Right lobe of liver (tissue), 4 donors: ENCODE measurements at regions not wholly inside any gene's neighbourhood (a gene's known extent, or its start where the extent isn't known, plus 50 kb on each side); places are given as distances from the start of the nearest gene placed in this dataset.

ENCODE experiments used
- CTCF ChIP-seq, 4 donors: fragments of 200-600 bp in 3 of 4; fragments of 450-650 bp in 1 of 4; IDR thresholded peaks; one replicate each; pipeline versions ENCODE4 v1.5.1 to v1.8.0; 2016 to 2022; ENCODE audit warnings: antibody characterized with exemption in 4 of 4, mild to moderate bottlenecking in 2 of 4
- POLR2A ChIP-seq: fragments of 450-650 bp; IDR thresholded peaks from one replicate; pipeline ENCODE4 v1.6.1; 2017; ENCODE audit warnings: antibody characterized with exemption, mild to moderate bottlenecking
- donor health status: DM: no; HTN: no; CAD: no.
- donor health status: DM: no; HTN: no; CAD: no.
- donor health status: DM: no; HTN: yes; CAD: no.

GRCh38 chr12:88790231-88790630 is 210.0 kb upstream of the KITLG start:
- TF ChIP-seq CTCF (IDR thresholded peaks at IDR 0.05): no peak
- TF ChIP-seq POLR2A: no peak
